ENCODE measurements at regions not wholly inside any gene's neighbourhood (a gene's known extent, or its start where the extent isn't known, plus 50 kb on each side); places are given as distances from the start of the nearest gene placed in this dataset.

GRCh38 chr13:68645814-68646213 is 1415.7 kb upstream of the PCDH9 start:
- in situ Hi-C loops (cut with MboI; ENCODE audit: low pct_unique_long_range_greater_than_20kb, low sequenced_read_pairs, unreplicated experiment): no loop called here
- no peak for DNase-seq (ENCODE audit: low spot score)

GRCh38 chr13:68644611-68645010 is 1414.5 kb upstream of the PCDH9 start:
- in situ Hi-C loops (cut with MboI; ENCODE audit: low pct_unique_long_range_greater_than_20kb, low sequenced_read_pairs, unreplicated experiment): no loop called here
- TF ChIP-seq CTCF (IDR thresholded peaks at IDR 0.05; ENCODE audit: extremely low read depth, insufficient read depth, missing control alignments): no peak
- DNase-seq (ENCODE audit: low spot score): no peak

More at GRCh38 chr13:68645814-68646213, 1415.7 kb upstream of the PCDH9 start:
- TF ChIP-seq CTCF (IDR thresholded peaks at IDR 0.05; ENCODE audit: extremely low read depth, insufficient read depth, missing control alignments): no peak

GRCh38 chr13:68636784-68637183 is 1406.6 kb upstream of the PCDH9 start:
- in situ Hi-C loops (cut with MboI; ENCODE audit: low pct_unique_long_range_greater_than_20kb, low sequenced_read_pairs, unreplicated experiment): no loop called here
- no peak for TF ChIP-seq CTCF (IDR thresholded peaks at IDR 0.05; ENCODE audit: extremely low read depth, insufficient read depth, missing control alignments)
- DNase-seq (ENCODE audit: low spot score): no peak

- in situ Hi-C loops (cut with MboI; ENCODE audit: low pct_unique_long_range_greater_than_20kb, low sequenced_read_pairs, unreplicated experiment): no loop called here
- no peak for TF ChIP-seq CTCF (IDR thresholded peaks at IDR 0.05; ENCODE audit: extremely low read depth, insufficient read depth, missing control alignments)
- no peak for DNase-seq (ENCODE audit: low spot score)
Observed at GRCh38 chr13:68628994-68629393, 1398.9 kb upstream of the PCDH9 start.

- in situ Hi-C loops (cut with MboI; ENCODE audit: low pct_unique_long_range_greater_than_20kb, low sequenced_read_pairs, unreplicated experiment): no loop called here
- no peak for DNase-seq (ENCODE audit: low spot score)
- TF ChIP-seq CTCF (IDR thresholded peaks at IDR 0.05; ENCODE audit: extremely low read depth, insufficient read depth, missing control alignments): no peak
Observed at GRCh38 chr13:68627379-68627778, 1397.2 kb upstream of the PCDH9 start.

- no peak for DNase-seq (ENCODE audit: low spot score)
- no peak for TF ChIP-seq CTCF (IDR thresholded peaks at IDR 0.05; ENCODE audit: extremely low read depth, insufficient read depth, missing control alignments)
- in situ Hi-C loops (cut with MboI; ENCODE audit: low pct_unique_long_range_greater_than_20kb, low sequenced_read_pairs, unreplicated experiment): no loop called here
Observed at GRCh38 chr13:68616600-68617222, 1386.6 kb upstream of the PCDH9 start.

Measured in GM13977 (cell line).